Stimulated activated CD4-positive, alpha-beta T cell treated with anti-CD3 and anti-CD28 coated beads, Interleukin-2, amount 100 ng/mL, for 4 hours (primary cell): ENCODE measurements at regions not wholly inside any gene's neighbourhood (a gene's known extent, or its start where the extent isn't known, plus 50 kb on each side); places are given as distances from the start of the nearest gene placed in this dataset.

Experiments used
- DNase-seq: peaks from one replicate; pipeline ENCODE4 v3.0.0-alpha.2; 2020; ENCODE audit warnings: low read depth

GRCh38 chr3:27590437-27591298, 106.5 kb upstream of the SLC4A7 start:
- DNase-seq, result no peak

GRCh38 chr3:27589795-27590194, 105.6 kb upstream of the SLC4A7 start:
- no peak for DNase-seq

DNA sequence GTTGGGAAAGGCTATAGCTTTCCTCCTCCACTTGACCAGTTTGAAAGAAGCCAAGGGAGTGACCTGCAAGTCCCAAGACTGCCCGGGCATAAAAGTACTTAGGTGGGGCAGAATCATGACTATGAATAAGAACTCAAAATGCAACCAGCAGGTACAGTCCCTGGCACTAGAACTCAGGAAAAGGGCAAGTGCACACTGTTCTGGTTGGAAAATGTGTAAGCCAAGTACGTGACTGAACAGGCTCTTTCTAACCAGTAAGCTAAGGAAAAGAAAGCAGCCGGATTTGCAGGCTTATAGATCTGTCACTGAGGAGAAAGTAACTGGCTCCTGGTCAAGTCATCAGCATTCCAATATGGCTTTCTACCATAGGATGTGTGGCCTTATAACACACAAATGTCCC, 101.2 kb upstream of the SLC4A7 start:
- DNase-seq, result no peak

GRCh38 chr3:27584874-27585273, 100.7 kb upstream of the SLC4A7 start:
- no peak for DNase-seq

DNA sequence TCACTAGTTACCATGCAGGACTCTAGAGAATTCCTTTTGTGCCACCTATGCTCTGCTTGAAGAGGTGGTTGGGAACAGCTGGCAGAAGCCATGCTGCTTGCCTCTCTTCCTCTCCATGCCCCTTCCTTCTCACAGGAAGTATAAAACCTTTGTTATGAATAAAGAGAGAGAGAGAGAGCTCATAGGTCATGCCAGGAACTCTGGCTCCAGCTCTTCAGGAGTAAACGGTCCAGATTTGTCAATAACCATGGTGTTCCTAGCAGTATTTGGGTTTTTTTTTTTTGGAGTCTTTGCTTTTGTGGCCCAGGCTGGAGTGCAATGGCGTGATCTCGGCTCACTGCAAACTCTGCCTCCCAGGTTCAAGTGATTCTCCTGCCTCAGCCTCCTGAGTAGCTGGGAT, 97.7 kb upstream of the SLC4A7 start:
- no peak for DNase-seq

- no peak for DNase-seq
Observed at GRCh38 chr3:27578032-27578431, 93.8 kb upstream of the SLC4A7 start.

- no peak for DNase-seq
Observed at GRCh38 chr3:27577504-27577903, 93.3 kb upstream of the SLC4A7 start.

- DNase-seq, result no peak
Observed at GRCh38 chr3:27576171-27576570, 92.0 kb upstream of the SLC4A7 start.

DNA sequence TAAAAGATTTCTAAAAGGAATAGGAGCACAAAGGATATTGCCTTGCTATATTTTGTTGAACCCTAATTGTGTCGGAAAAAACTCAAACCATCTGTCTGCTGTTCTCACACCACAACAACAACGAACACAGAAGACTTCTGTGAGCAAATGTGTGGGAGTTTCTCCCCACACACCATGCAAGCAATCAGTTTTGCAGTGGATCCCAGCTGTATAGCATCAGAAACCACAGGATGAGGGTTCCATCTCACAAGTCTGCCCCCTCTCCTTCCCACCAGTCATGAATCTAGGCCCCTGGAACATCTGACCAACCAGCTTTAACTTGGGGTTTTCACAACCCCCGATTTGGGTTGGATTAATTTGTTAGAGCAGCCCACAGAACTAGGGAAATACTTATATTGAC, 91.3 kb upstream of the SLC4A7 start:
- no peak for DNase-seq

DNA sequence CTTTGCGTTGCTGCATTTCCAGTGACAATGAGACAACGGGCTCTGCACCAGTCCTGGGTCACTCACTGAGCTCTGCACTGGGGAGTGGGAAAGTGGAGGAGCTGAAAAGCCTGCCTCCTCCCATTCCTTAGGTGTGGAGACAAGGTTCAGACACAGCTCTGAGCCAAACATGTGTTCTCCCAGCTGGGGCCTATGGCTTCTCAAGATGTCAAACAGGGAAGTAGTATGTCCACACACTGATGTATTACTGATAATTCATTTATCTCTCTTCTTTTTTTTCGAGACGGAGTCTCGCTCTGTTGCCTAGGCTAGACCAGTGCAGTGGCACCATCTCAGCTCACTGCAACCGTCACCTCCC, 90.2 kb upstream of the SLC4A7 start:
- no peak for DNase-seq

- no peak for DNase-seq
Observed at GRCh38 chr3:27573780-27574437, 89.7 kb upstream of the SLC4A7 start.

GRCh38 chr3:27573138-27573537, 89.0 kb upstream of the SLC4A7 start:
- DNase-seq, result no peak

DNA sequence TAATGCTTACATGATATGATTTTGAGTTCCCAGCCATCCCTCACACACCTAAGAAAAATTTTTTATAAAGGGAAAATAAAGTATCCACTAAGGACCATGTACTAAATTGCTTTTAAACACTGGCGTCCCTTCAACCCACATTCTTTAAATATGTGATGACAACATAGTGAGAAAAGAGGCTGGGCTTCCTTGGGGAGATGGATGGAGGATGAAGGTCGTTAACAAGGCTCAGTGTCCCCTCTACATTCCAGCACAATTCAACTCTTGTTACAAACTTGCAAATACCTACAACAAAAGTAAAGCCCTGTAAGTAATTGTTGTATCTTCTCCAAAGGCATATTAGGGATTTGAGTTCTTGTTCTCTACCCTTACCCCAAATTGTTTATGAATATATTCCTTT, 87.2 kb upstream of the SLC4A7 start:
- no peak for DNase-seq

DNA sequence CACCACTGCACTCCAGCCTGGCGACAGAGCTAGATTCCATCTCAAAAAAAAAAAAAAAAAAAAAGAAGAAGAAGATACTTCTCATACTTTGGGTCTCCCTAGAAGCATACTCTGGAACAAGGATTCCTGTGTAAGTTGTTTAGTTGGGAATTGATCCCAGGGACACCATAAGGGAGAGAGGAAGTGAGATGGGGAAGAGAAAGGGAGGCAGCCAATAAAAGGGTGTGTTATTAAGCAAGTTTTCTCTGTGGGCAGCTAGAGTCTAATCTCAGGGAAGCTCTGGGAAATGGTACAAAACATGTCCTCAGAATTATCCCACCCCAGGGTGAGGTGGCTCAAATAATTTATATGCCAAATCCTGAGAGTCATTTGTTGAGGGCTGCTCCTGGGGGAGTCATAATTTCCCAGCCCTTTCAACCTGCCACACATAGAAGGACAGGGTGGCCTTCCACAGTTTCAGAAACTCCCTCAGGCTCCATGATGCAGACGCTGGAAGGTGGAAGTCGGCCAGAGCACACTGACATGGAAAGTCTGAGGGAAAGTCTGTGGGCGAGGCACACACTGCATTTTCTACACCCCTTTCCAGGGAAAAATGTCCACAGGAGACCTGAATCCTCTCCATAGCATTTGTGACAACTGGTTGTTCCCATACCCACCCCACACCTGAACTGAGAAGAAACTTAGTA, 86.4 kb upstream of the SLC4A7 start:
- no peak for DNase-seq

GRCh38 chr3:27568393-27568792, 84.2 kb upstream of the SLC4A7 start:
- DNase-seq, result no peak

DNA sequence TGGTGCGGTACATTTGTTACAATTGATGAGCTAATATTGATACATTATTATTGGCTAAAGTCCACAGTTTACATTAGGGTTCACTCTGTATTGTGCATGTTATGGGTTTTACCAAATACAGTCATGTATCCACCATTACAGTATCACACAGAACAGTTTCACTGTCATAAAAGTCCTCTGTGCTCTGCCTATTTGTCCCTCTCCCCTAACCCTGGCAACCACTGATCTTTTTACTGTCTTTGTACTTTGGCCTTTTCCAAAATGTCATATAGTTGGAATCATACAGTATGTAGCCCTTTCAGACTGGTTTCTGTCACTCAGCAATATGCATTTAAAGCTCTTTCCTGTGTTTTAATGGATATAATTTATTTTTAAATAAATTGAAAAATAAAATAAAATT, 83.1 kb upstream of the SLC4A7 start:
- no peak for DNase-seq

GRCh38 chr3:27565201-27565852, 81.1 kb upstream of the SLC4A7 start:
- DNase-seq, result no peak

GRCh38 chr3:27561576-27561975, 77.4 kb upstream of the SLC4A7 start:
- DNase-seq, result no peak

- no peak for DNase-seq
Observed at GRCh38 chr3:27560484-27561056, 76.4 kb upstream of the SLC4A7 start.

DNA sequence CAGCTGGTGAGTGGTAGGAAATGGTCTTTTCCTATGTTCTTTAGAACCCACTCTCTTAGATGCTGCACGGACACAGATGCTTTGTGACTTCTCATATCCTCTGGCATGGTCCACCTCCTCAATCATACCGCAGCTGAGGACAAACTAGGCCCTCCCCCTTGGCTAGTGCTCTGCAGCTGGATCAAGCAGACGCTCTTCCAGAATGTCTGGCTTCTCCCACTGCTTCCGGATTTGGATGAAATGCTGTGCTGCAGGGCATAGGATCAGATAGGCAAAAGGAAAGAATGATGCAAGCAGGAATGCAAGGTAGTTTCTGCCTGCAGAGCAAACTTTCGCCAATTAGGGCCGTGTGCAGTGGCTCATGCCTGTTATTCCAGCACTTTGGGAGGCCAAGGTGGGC, 75.7 kb upstream of the SLC4A7 start:
- no peak for DNase-seq

DNA sequence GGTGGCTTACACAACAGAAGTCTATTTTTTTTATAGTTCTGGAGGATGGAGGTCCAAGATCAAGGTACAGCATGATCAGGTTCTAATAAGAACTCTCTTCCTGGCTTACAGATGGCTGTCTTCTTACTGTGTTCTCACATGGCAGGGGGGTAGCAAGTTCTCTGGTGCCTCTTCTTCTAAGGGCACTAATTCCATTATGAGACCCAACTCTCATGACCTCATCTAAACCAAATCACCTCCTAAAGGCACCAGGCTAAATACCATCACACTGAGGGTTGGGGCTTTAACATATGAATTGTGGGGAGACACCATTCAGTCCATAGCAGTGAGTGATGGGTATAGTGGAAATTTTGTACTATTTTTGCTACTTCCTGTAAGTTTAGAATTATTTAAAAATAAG, 75.2 kb upstream of the SLC4A7 start:
- no peak for DNase-seq

- no peak for DNase-seq
Observed at GRCh38 chr3:27557411-27557810, 73.2 kb upstream of the SLC4A7 start.
